ENCODE measurements at regions not wholly inside any gene's neighbourhood (a gene's known extent, or its start where the extent isn't known, plus 50 kb on each side); places are given as distances from the start of the nearest gene placed in this dataset.
"Not testable (repeated sequence)": the region's sequence is repeated elsewhere in the genome, so short reads cannot be mapped to it uniquely, and the experiment has no call there.

DNA sequence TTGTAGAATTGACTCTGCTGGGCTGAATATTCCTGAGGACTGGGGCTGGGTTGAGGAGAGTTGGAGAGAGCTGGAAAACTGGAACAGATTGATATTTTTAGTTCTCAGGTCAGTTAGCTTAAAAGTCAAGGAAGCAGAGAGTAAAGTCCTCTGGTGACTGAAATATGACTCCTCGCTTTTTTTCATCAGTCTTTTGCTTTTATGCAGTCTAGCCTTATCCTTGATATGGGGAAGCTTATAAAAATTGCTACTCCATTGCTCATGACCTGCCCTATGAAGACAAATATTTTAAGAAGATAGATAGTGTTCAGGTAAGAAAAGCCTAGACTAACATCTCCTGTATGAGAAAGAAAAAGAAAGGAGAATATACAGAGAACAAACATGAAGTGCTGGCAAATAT is 152.7 kb downstream of the C4orf33 start:
- DNase-seq (ENCODE audit: low read depth in 4 of 4, low spot score in 2 of 4): no peak

DNA sequence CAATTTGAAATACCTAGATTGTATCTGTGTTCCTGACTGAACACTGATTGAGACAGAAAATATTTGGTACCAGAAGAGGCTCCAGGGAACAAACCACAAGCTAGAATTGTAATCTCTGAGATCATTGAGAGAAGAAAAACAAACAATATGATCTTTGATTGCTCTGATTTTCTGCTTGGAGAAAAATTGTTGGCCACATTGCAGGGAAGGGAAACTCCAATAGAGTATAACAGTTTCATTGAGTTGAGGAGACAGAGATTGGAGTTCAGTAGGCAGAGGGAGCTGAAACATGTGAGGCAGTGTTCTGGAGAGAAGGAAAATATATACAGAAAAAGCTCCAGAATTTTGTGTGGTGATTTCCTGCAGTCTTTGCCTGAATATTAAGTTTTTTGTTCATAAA is 158.2 kb downstream of the C4orf33 start:
- DNase-seq (ENCODE audit: low read depth in 4 of 4, low spot score in 2 of 4): no peak

DNA sequence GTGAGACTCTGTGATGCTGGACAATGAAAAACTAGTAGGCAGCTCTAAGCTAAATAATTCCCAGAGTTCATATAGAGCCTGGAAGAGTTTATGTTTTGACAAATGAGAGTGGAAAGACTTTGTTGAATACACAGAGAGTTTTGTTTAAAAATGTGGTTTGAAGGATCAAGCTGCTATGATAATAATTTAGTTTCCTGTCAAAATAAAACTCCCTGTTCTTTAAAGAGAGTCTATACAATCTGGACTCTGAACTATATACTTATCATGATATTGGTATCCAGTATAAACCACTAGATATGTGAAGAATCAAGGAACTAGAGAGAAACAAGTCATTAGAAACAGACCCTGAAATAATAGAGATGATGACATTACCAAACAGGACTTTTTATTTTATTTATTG is 158.6 kb downstream of the C4orf33 start:
- DNase-seq (ENCODE audit: low read depth in 4 of 4, low spot score in 2 of 4): no peak

DNA sequence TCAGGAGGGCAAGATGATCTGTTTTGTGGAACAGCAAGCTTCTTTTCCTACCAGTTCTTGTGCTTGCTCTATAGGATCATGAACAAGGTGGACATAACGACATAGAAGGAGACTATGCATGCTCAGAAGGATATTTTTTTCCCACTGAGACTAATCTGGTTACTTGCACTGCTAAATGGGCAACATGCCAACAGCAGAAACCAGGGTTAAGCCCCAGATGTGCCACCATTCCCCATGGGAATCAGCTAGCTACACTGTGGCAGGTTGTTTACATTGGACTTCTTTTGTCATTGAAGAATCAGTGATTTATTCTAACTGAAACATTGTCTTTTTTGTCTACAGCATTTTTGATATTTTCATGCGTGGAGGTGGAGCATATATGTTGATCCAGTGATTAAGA is 165.6 kb downstream of the C4orf33 start:
- DNase-seq (ENCODE audit: low read depth in 4 of 4, low spot score in 2 of 4): no peak

DNA sequence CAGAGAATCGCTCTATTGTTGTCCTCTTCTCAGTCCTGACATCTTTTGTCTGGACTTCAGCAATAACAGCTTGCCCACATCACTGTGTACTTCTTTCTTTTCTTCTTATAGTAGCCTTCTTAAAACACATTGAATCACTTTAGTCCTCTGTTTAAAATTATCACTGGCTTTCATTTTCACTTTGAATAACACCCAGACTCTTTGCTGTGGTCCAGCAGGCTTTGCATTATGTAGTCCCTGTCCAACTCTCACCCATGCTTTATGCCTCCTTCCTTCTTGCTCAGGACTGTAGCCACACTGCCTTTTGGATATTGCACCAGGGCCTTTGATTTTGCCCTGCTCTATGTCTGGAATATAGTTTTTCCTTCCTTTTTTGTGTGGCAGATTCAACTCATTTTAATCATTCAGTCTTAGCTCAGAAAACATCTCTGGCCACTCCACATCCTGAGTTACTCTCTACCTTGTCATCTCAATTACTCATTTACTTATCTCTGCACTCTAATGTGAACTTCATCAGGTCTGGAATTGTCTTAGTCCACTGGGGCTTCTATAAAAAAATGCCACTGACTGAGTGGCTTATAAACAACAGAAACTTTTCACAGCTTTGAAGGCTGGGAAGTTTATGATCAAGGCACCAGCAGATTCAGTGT is 168.2 kb downstream of the C4orf33 start:
- DNase-seq (ENCODE audit: low read depth in 4 of 4, low spot score in 2 of 4): no peak

DNA sequence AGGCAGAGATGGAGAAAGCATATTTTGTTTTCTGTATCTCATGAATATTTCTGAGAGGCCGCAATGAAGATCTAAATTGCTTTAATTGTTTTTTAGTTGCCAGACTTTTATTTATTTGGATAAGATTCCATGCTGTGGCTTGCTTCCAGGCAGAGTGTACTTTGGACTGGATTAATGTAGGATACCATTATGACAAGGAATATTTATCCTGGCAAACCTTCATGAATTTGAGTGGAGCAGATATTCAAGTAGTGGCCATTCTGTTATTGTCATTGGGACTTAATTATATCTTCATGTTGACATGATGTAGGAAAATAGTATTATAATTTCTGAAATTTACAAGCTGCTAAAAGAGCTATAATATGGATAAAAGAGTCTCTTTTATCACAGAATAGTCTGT is 182.9 kb downstream of the C4orf33 start:
- no peak for DNase-seq (ENCODE audit: low read depth in 4 of 4, low spot score in 2 of 4)

DNA sequence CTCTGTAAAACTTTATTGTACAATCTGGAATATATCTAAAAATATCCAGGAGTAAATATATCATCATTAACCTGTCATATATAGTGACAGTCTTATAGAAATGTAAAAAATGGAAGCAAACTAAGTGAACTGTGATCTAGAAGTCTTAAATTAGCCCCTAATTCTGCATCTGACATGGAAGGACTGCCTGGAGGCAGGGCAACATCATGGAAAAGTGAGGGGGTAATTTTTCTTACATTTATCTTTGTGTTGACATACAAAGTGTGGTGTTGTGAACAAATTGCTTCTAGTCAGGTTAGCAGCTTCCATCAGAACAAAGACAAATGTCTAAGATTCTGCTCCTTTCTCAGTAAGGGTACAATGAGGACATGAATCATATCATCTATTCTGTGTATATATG is 186.3 kb downstream of the C4orf33 start:
- no peak for DNase-seq (ENCODE audit: low read depth in 4 of 4, low spot score in 2 of 4)

DNA sequence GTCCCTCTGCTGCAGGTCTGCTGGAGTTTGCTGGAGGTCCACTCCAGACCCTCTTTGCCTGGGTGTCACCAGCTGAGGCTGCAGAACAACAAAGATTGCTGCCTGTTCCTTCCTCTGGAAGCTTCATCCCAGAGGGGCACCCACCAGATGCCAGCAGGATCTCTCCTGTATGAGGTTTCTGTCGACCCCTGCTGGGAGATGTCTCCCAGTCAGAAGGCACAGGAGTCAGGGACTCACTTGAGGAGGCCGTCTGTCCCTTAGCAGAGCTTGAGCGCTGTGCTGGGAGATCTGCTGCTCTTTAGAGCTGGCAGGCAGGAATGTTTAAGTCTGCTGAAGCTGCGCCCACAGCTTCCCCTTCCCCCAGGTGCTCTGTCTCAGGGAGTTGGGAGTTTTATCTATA is 196.2 kb downstream of the C4orf33 start:
- not testable (repeated sequence) for DNase-seq (ENCODE audit: low read depth in 4 of 4, low spot score in 2 of 4)

DNA sequence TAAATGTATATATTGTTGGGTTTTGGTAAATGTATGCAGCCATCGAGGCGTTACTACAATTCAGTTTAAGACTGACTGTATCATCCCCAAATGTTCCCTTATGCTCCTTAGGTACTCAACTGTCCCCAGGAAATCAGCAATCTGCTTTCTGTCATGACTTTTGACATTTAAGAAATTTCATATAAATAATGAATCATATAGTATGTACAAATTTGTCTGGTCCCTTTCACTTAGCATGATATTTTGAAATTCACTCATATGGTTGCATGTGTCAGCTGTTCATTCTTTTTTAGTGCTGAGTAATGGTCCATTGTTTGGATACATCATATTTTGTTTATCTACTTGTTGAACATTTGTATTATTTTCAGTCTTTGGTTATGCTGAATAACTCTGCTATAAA is 218.8 kb downstream of the C4orf33 start:
- DNase-seq (ENCODE audit: low read depth in 4 of 4, low spot score in 2 of 4): no peak

DNA sequence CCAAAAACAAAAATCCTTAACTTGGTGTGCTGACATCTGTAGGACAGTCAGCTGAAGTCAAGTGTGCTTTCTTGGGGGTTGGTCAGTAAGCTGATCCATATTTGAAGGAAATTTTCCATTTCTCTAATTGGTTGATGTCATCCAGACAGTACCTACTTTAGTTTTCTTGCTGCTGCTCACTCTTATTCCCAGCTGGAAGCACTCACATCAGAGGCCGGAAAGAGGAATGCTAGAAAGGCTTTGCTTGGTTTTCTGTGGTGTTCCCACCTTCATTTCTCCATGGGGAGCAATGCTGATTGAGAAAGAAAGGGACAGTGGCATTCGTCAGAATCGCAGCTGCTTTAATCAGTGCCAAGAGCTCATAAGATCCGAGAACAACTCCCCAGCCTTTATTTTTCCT is 227.0 kb downstream of the C4orf33 start:
- no peak for DNase-seq (ENCODE audit: low read depth in 4 of 4, low spot score in 2 of 4)

DNA sequence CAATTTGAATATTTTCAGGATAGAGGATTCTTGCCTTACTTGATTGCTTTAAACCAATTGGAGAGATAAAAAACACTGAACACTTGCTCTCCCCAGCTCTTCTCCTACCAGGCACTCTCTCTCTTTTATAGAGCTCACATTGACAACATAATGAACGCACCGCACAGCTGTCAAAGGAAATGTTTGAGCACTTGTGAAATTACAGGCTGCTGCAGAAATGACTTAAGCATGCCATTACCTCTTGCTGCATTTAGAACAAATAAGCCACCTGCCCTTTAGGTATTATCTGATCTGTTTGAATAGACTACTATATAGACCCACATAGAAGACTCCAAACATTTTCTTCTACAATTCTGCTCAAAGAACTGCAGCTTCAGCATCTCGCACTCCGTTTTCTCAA is 227.7 kb downstream of the C4orf33 start:
- no peak for DNase-seq (ENCODE audit: low read depth in 4 of 4, low spot score in 2 of 4)

DNA sequence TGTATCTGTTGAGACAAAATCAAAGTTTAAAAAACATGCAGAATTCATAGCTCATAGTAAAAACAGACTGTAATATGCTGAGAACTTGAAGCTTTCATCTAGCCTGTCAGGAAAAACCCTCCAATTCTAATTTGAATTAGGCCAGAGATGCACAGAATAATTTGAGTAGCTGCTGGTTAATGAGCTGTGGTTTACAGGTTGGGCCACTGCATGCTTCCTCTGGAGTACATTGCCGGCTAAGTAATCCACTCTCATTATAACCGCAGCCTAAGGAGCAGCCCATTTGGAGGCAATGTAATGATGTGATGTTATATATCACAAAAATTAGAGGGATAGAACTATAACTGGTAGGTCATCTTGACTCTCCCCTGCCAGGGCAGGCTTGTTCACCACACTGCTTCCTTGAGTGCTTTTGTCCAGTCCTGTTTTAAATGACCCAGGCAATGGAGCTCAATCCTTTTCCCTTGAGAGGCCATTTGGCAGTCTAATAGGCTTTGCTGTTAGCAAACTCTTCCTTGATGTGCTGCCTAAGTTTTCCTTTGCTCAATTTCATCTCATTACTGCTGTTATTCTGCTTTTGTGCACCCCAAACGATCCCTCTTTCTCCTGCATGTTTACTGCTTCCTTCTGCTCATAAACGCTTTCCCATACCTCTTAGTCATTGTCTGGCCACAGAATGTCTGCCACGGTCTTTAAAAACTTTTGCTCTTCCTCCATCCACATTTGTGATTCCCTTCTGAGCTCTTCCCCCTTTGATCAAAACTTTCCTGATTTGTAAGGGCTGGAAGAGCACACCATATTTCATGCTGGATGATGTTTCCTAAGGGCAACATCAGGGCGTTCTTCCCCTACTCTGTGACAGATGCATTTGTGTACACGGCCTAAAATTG is 230.9 kb downstream of the C4orf33 start:
- DNase-seq (ENCODE audit: low read depth in 4 of 4, low spot score in 2 of 4): no peak

DNA sequence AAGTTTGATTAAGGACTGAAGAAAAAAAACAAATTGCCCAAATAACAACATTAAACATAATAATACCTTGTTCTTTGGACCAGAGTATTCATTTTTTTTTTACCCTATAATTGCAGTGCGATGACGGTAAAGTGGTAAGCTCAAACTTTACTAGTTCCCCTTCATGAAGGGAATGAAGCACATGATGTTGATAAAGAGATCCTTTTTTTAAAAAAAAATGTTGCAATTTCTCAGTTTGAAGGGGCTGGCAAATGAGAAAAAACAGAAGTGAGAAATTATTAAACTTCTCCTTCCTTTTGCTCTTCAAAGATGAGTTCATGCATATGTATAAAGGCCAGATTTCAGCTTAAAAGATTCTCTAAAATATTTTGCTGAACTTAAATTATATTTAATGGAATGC is 231.7 kb downstream of the C4orf33 start:
- DNase-seq (ENCODE audit: low read depth in 4 of 4, low spot score in 2 of 4): no peak

DNA sequence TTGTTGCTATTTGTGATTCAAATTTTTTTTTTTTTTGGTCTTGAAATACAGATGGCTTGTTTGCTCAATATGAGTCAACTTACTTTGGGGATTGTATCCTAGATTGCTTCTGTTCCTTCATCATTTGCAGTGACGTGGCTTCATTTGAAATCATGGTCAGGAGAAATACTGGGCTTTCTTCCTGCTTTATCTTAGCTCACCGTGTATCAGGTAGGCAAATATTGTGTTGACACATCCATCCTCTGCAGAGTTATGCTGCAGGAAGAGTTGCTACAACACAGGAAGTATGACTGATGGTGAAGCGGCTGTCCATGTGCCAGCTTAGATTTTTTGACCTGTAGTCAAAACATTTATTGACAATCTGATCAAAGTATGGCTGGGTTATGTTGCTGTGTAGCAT is 232.2 kb downstream of the C4orf33 start:
- no peak for DNase-seq (ENCODE audit: low read depth in 4 of 4, low spot score in 2 of 4)

DNA sequence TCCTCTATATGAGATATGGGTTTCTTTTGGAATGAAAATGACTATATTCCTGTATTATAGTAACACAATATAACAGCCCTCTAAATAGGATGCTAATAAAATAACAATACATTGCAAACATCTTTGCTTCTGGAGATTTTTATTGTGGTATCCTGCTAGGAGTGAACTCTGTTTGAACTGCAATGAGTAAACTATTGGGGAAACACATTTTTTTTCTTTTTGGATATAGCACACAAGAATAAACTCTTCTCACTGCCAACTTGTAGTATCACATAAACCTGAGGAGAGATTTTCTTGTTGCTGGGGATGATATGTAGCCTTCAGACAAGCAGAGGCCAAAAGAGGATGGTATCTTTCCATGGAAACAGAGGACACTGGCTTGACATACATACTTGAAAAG is 238.2 kb downstream of the C4orf33 start:
- DNase-seq (ENCODE audit: low read depth in 4 of 4, low spot score in 2 of 4): no peak

DNA sequence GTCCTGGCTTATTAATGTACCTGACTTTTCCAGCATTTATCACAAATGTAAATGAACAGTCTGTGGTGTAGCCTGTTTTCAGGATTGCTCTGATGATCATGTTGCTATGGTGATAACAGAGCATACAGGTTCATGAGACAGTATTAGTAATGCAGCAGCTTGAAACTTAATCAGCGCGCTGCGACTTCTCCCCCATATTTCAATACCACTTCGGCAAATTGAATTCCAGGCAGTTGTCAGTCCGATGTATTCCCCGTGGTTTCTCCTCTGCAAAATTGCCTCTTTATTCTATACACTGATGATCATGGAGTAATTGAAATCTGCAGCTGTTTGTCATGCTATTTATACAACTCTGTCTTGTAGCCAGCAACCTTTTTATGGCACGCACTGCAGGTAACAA is 239.3 kb downstream of the C4orf33 start:
- DNase-seq (ENCODE audit: low read depth in 4 of 4, low spot score in 2 of 4): no peak

DNA sequence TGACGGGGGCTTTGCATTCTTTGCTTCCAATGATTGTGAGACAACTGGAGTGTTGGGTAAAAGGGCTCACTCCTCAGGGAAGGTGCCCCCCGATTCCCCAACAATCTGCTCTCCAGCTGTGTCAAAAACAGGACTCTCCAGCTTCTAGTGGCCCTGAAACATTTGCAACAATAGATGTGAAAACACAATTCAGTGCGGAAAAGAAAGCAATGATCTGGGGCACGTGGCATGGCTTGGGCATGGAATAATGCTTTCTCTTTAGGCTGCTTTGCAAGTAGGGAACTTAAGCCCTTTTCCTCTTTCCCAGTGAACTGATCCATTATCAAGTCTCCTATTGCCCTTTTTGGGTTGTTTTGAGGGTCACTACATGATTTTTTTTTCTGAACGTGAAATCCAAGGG is 239.9 kb downstream of the C4orf33 start:
- no peak for DNase-seq (ENCODE audit: low read depth in 4 of 4, low spot score in 2 of 4)

DNA sequence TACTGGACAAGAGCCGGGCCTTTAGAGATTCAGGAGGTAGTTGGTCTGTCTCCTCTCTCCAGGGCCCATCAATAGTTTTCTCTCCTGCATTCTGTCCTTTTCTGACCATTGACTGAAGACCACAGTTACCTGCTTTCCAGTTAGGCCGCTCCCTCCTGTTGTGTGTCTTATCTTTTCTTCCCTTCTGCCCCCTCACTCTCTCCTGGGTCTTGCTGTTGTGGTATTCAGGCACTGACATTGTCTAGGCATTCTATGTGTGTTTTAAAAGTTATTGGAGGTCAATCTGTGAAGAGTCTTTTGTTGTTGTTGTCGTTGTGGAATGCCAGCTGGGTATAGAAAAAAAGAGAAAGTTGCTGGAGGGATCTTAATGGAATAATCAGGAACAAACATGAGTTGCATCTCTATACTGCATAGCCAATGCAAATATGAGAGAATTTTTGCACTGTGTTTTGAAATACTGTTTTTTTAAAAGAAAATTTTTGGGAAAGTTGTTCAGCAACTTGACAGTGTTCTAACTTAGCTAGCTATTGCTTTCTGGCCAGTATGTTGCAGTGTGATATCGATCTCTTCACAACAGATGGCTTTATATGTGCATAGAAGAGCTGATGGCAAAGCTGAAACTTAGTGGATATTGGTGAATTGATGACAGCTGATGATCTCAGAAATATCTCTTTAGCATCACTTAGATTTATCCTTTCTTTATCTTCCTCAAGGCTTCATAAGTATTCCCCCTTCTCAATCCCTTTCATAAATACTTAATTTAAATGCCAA is 240.7 kb downstream of the C4orf33 start:
- no peak for DNase-seq (ENCODE audit: low read depth in 4 of 4, low spot score in 2 of 4)

DNA sequence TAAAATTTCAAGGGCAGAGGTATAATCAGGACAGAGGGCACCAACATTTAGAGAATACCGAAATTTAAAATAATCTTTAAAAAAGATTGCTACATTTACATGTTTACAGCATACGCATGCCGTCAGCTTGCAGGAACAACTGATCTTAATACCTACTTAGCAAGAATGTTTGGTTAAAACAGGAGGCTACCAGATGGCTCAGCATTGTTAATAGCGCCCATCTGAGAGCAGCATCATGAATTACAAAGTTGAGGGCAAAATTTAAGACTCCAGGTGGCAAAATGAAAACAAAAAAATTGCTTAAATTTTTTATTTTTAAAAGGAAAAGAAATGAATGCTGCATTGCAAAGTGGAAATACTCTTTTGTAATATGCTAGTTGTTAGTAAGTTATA is 241.3 kb downstream of the C4orf33 start:
- no peak for DNase-seq (ENCODE audit: low read depth in 4 of 4, low spot score in 2 of 4)

DNA sequence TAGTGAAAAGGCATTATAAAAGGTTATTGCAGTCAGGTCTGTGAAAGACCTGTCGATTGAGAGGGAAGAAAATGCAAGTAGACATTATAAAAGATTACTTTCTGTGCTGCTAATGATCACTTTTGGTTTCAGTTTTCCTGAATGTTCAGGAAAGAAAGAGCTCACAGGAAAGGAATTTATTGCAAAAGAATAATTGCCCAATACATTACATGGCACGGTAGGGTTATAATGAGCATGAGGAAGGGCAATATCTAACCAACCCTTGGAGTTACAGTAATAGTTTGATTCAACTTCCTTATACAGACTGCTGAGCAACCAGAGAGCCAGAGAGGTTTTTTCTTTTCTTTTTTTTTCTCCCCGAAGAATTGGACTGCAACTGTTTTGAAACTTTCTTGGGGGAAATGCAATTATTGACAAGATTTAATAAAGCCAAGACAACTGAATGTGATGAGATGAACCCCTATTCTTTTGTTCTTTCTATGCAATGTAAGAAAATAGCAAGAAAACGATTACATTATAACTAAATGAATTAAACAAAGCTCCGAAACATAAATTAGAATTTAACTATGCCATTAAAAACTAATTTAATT is 247.0 kb downstream of the C4orf33 start:
- no peak for DNase-seq (ENCODE audit: low read depth in 4 of 4, low spot score in 2 of 4)

DNA sequence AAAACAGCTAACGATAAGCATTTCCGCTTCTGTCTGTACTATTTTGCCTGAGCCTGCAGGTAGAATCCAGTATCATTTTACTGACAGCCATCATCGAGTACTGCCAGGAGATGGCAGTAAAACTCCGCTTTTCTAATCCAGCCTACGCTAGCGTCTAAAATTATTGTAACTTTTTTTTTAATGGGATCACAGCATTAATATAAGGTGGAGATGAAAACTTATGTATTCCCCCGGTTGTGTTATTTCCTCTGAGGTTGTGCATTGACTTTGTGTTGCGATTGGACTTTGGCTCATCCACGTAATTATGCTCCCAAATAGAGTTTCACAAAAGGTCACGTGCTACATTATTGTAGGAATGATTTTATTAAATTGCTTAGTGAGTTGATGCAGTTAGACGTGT is 248.1 kb downstream of the C4orf33 start:
- no peak for DNase-seq (ENCODE audit: low read depth in 4 of 4, low spot score in 2 of 4)
